ENCODE measurements at regions not wholly inside any gene's neighbourhood (a gene's known extent, or its start where the extent isn't known, plus 50 kb on each side); places are given as distances from the start of the nearest gene placed in this dataset.

- dilution Hi-C loops (cut with MboI; ENCODE audit: extremely low pct_ligation_motif_present, low sequenced_read_pairs): no loop called here
- Histone ChIP-seq H2AFZ (ENCODE audit: low read depth, low read length) (no peak overlapping the region), H3K9me1 (replicated peaks; ENCODE audit: control insufficient read depth, extremely low read depth, insufficient read depth, low read length) (no peaks in the 10 kb centered on the region), H3K36me3 (ENCODE audit: control insufficient read depth in 2 of 2, extremely low read depth in 1 of 2, insufficient read depth in 2 of 2, low read length in 2 of 2) (no peaks in the 10 kb centered on the region), H3K4me1 (ENCODE audit: control insufficient read depth, extremely low read depth, insufficient read depth, low read length) (no peaks in the 10 kb centered on the region), H3K4me3 (replicated peaks in 1 of 3; ENCODE audit: insufficient read depth in 1 of 3, low read depth in 1 of 3, low read length in 3 of 3) (no peak overlapping the region), H3K9ac (replicated peaks; ENCODE audit: extremely low read depth, insufficient read depth, low read length) (no peak overlapping the region), H3K9me3 (replicated peaks; ENCODE audit: control insufficient read depth, insufficient read depth, low read length) (no peaks in the 10 kb centered on the region), H3K79me2 (ENCODE audit: control insufficient read depth, insufficient read depth, low read length) (no peaks in the 10 kb centered on the region), H3K27ac (ENCODE audit: insufficient read depth, low read depth, low read length) (no peak overlapping the region), H3K4me2 (ENCODE audit: insufficient read depth, low read length) (no peak overlapping the region), H4K20me1 (replicated peaks; ENCODE audit: control insufficient read depth, extremely low read depth, insufficient read depth, low read length) (no peaks in the 10 kb centered on the region), H3K27me3 (ENCODE audit: control insufficient read depth in 2 of 2, insufficient read depth in 2 of 2, low read length in 2 of 2) (no peaks in the 10 kb centered on the region)
- DNase-seq (ENCODE audit: low read depth, low spot score) (no peak), FAIRE-seq (no peak)
- ChIA-PET CTCF (no interaction called here), POLR2A (no interaction called here)
- intact Hi-C loops (cut with micrococcal nuclease): no loop called here
- TF ChIP-seq FOS (IDR thresholded peaks at IDR 0.05; ENCODE audit: borderline replicate concordance, insufficient read depth, low read length): no peak
- no peak for TF ChIP-seq EZH2 (IDR thresholded peaks at IDR 0.05; ENCODE audit: borderline replicate concordance, low read depth, low read length, severe bottlenecking)
- TF ChIP-seq CTCF (IDR thresholded peaks at IDR 0.05; ENCODE audit: extremely low read depth in 1 of 2, insufficient read depth in 1 of 2, low read depth in 1 of 2, low read length in 2 of 2): no peak
- TF ChIP-seq GATA2 (IDR thresholded peaks at IDR 0.05; ENCODE audit: insufficient read depth, insufficient read length, low read depth, low read length): no peak
- TF ChIP-seq POLR2AphosphoS5 (IDR thresholded peaks at IDR 0.05; ENCODE audit: insufficient read depth, low read depth, low read length): no peak
- no TSS peak for BruUV-seq (replicated peaks)
Observed at GRCh38 chr13:63900406-63900805, 2484.8 kb upstream of the PCDH20 start.

- intact Hi-C loops (cut with micrococcal nuclease): no loop called here
- DNase-seq (ENCODE audit: low read depth, low spot score) (no peak), FAIRE-seq (no peak)
- no peaks in the 10 kb centered on the region for H3K36me3 ChIP-seq (ENCODE audit: control insufficient read depth in 2 of 2, extremely low read depth in 1 of 2, insufficient read depth in 2 of 2, low read length in 2 of 2)
- H3K4me3 ChIP-seq (replicated peaks in 1 of 3; ENCODE audit: insufficient read depth in 1 of 3, low read depth in 1 of 3, low read length in 3 of 3): no peak overlapping the region
- ChIA-PET CTCF (interaction anchor here (1.4 kb wide), 1 partner anchor 14 kb away, joined by 3 read pairs; no protein-coding TSS in a partner anchor), POLR2A (no interaction called here)
- dilution Hi-C loops (cut with MboI; ENCODE audit: extremely low pct_ligation_motif_present, low sequenced_read_pairs): no loop called here
- no peaks in the 10 kb centered on the region for H3K9me1 ChIP-seq (replicated peaks; ENCODE audit: control insufficient read depth, extremely low read depth, insufficient read depth, low read length)
- no peak overlapping the region for H2AFZ ChIP-seq (ENCODE audit: low read depth, low read length)
- no peaks in the 10 kb centered on the region for H3K9me3 ChIP-seq (replicated peaks; ENCODE audit: control insufficient read depth, insufficient read depth, low read length)
- BruUV-seq (replicated peaks): no TSS peak
- no peaks in the 10 kb centered on the region for H3K4me1 ChIP-seq (ENCODE audit: control insufficient read depth, extremely low read depth, insufficient read depth, low read length)
- no peak overlapping the region for H3K9ac ChIP-seq (replicated peaks; ENCODE audit: extremely low read depth, insufficient read depth, low read length)
- H3K27me3 ChIP-seq (ENCODE audit: control insufficient read depth in 2 of 2, insufficient read depth in 2 of 2, low read length in 2 of 2): no peaks in the 10 kb centered on the region
- no peaks in the 10 kb centered on the region for H3K79me2 ChIP-seq (ENCODE audit: control insufficient read depth, insufficient read depth, low read length)
- H4K20me1 ChIP-seq (replicated peaks; ENCODE audit: control insufficient read depth, extremely low read depth, insufficient read depth, low read length): no peaks in the 10 kb centered on the region
- TF ChIP-seq POLR2A (IDR thresholded peaks at IDR 0.05; ENCODE audit: low read depth, low read length) (no peak), MYC (IDR thresholded peaks at IDR 0.05; ENCODE audit: low read depth, low read length) (no peak), GATA2 (IDR thresholded peaks at IDR 0.05; ENCODE audit: insufficient read depth, insufficient read length, low read depth, low read length) (no peak), POLR2AphosphoS5 (IDR thresholded peaks at IDR 0.05; ENCODE audit: insufficient read depth, low read depth, low read length) (no peak), JUN (IDR thresholded peaks at IDR 0.05; ENCODE audit: borderline replicate concordance, insufficient read depth, insufficient read length, low read depth) (no peak), FOS (IDR thresholded peaks at IDR 0.05; ENCODE audit: borderline replicate concordance, insufficient read depth, low read length) (no peak), MAX (IDR thresholded peaks at IDR 0.05; ENCODE audit: insufficient read depth, insufficient read length) (no peak), CTCF (IDR thresholded peaks at IDR 0.05; ENCODE audit: extremely low read depth in 1 of 2, insufficient read depth in 1 of 2, low read depth in 1 of 2, low read length in 2 of 2) (no peak), EZH2 (IDR thresholded peaks at IDR 0.05; ENCODE audit: borderline replicate concordance, low read depth, low read length, severe bottlenecking) (no peak)
- H3K27ac ChIP-seq (ENCODE audit: insufficient read depth, low read depth, low read length): no peak overlapping the region
- no peak overlapping the region for H3K4me2 ChIP-seq (ENCODE audit: insufficient read depth, low read length)
Observed at GRCh38 chr13:63896321-63896720, 2480.7 kb upstream of the PCDH20 start.

Measured in endothelial cell of umbilical vein (primary cell).